ENCODE measurements at regions not wholly inside any gene's neighbourhood (a gene's known extent, or its start where the extent isn't known, plus 50 kb on each side); places are given as distances from the start of the nearest gene placed in this dataset.

GRCh38 chr2:136327162-136327852, 209.4 kb upstream of the CXCR4 start (continued):
- TF ChIP-seq ZBTB4 (CRISPR knock-in tag; IDR thresholded peaks at IDR 0.05) (no peak), ESRRA (IDR thresholded peaks at IDR 0.05; ENCODE audit: low read length) (no peak), SREBF1 (IDR thresholded peaks at IDR 0.05; ENCODE audit: low read length) (no peak), SMAD1 (IDR thresholded peaks at IDR 0.05; ENCODE audit: low read depth, partially characterized antibody) (peak; percentile 21), DPF2 (IDR thresholded peaks at IDR 0.05) (peak; percentile 92), GABPA (IDR thresholded peaks at IDR 0.05; ENCODE audit: low read depth) (0 out of 2 replicates have a peak, but pooled peaks have one; percentile 32), RCOR1 (conservative IDR thresholded peaks at IDR 0.05; ENCODE audit: low read depth, low read length) (0 out of 2 replicates have a peak, but pooled peaks have one; percentile 24), CEBPZ (IDR thresholded peaks at IDR 0.05; ENCODE audit: low read depth, low read length) (no peak), NKRF (conservative IDR thresholded peaks at IDR 0.05) (no peak), ZNF207 (IDR thresholded peaks at IDR 0.05; ENCODE audit: borderline replicate concordance) (peak; percentile 48; the same call in 1 of the 2 replicates), NR2F1 (conservative IDR thresholded peaks at IDR 0.05) (peak; percentile 93), CTCF (IDR thresholded peaks at IDR 0.05 in 2 of 3, conservative IDR thresholded peaks at IDR 0.05 in 1 of 3; ENCODE audit: control insufficient read depth in 2 of 3, extremely low read depth in 1 of 3, insufficient read depth in 1 of 3, low read depth in 3 of 3, low read length in 3 of 3) (no peak), MAX (IDR thresholded peaks at IDR 0.05; ENCODE audit: low read depth, low read length) (no peak), ZNF384 (IDR thresholded peaks at IDR 0.05; ENCODE audit: borderline replicate concordance, low read depth, low read length) (no peak), STAT1 (conservative IDR thresholded peaks at IDR 0.05) (no peak), KAT2A (conservative IDR thresholded peaks at IDR 0.05; ENCODE audit: control insufficient read depth, low read depth, low read length) (no peak), FOS (IDR thresholded peaks at IDR 0.05; ENCODE audit: borderline replicate concordance, extremely low read depth, insufficient read length) (no peak), ZBED1 (IDR thresholded peaks at IDR 0.05; ENCODE audit: borderline replicate concordance) (peak; percentile 85; the same call in 1 of the 2 replicates)

Measured in GM12878 (cell line).